Lower lobe of right lung (tissue), 2 donors: ENCODE measurements at regions not wholly inside any gene's neighbourhood (a gene's known extent, or its start where the extent isn't known, plus 50 kb on each side); places are given as distances from the start of the nearest gene placed in this dataset.

ENCODE experiments used
- ATAC-seq, 2 donors: fragments of 200-7000 bp; cut with Tn5 transposase; one replicate each; pipeline ENCODE4 v1.9.1; 2020 to 2022; ENCODE audit warnings: mild to moderate bottlenecking in 2 of 2, moderate library complexity in 2 of 2
- DNase-seq: peaks from one replicate; pipeline ENCODE4 v3.0.0-alpha.2; 2020
- H3K27ac ChIP-seq: fragments of 200-600 bp; one replicate; pipeline ENCODE4 v1.8.0; 2022
- H3K27me3 ChIP-seq: fragments of 200-600 bp; one replicate; pipeline ENCODE4 v1.8.0; 2022; ENCODE audit warnings: low read depth
- H3K36me3 ChIP-seq: fragments of 200-600 bp; one replicate; pipeline ENCODE4 v1.8.0; 2022; ENCODE audit warnings: mild to moderate bottlenecking
- H3K4me1 ChIP-seq: fragments of 200-600 bp; one replicate; pipeline ENCODE4 v1.8.0; 2022
- H3K4me3 ChIP-seq: fragments of 200-600 bp; one replicate; pipeline ENCODE4 v1.8.0; 2022; ENCODE audit warnings: mild to moderate bottlenecking
- H3K9me3 ChIP-seq: fragments of 200-600 bp; one replicate; pipeline ENCODE4 v1.8.0; 2022
- CTCF ChIP-seq: fragments of 200-600 bp; IDR thresholded peaks from one replicate; pipeline ENCODE4 v1.8.0; 2022; ENCODE audit warnings: antibody characterized with exemption, mild to moderate bottlenecking
- intact Hi-C: fragments of 100-400 bp; cut with DNase I; formaldehyde crosslinking; loops from one replicate; pipeline ENCODE4 v1.11.0; 2022
- donor health status: DM: no; HTN: yes; CAD: no; lungs with severe emphysema.

GRCh38 chr13:38518328-38518727 is 168.5 kb upstream of the FREM2 start:
- H3K4me3 ChIP-seq: no peak overlapping the region
- DNase-seq (no peak), ATAC-seq (no peak)
- TF ChIP-seq CTCF: no peak
- H3K4me1 ChIP-seq: no peaks in the 10 kb centered on the region
- no peaks in the 10 kb centered on the region for H3K27me3 ChIP-seq
- no peaks in the 10 kb centered on the region for H3K36me3 ChIP-seq
- intact Hi-C loops: no loop called here
- H3K9me3 ChIP-seq: no peaks in the 10 kb centered on the region
- no peak overlapping the region for H3K27ac ChIP-seq

- no peak for TF ChIP-seq CTCF
- Histone ChIP-seq H3K4me3 (no peak overlapping the region), H3K27ac (no peak overlapping the region), H3K36me3 (no peaks in the 10 kb centered on the region), H3K27me3 (no peaks in the 10 kb centered on the region), H3K9me3 (no peaks in the 10 kb centered on the region), H3K4me1 (no peaks in the 10 kb centered on the region)
- DNase-seq: no peak
- ATAC-seq: no peak
- intact Hi-C loops: no loop called here
Observed at GRCh38 chr13:38519229-38519911, 167.5 kb upstream of the FREM2 start.

- no peaks in the 10 kb centered on the region for H3K9me3 ChIP-seq
- H3K4me3 ChIP-seq: no peak overlapping the region
- no peaks in the 10 kb centered on the region for H3K36me3 ChIP-seq
- no peak overlapping the region for H3K27ac ChIP-seq
- no peak for DNase-seq
- intact Hi-C loops: no loop called here
- H3K27me3 ChIP-seq: no peaks in the 10 kb centered on the region
- H3K4me1 ChIP-seq: no peaks in the 10 kb centered on the region
- ATAC-seq: no peak
- TF ChIP-seq CTCF: no peak
Observed at GRCh38 chr13:38520041-38520440, 166.8 kb upstream of the FREM2 start.

- H3K9me3 ChIP-seq: no peaks in the 10 kb centered on the region
- no peak for TF ChIP-seq CTCF
Observed at GRCh38 chr13:38527140-38527539, 159.7 kb upstream of the FREM2 start.

GRCh38 chr13:38528986-38529385 is 157.9 kb upstream of the FREM2 start:
- Histone ChIP-seq H3K9me3 (no peaks in the 10 kb centered on the region), H3K4me1 (no peaks in the 10 kb centered on the region), H3K27ac (no peak overlapping the region), H3K36me3 (no peaks in the 10 kb centered on the region), H3K4me3 (no peak overlapping the region), H3K27me3 (no peaks in the 10 kb centered on the region)
- ATAC-seq: no peak
- intact Hi-C loops: no loop called here
- no peak for DNase-seq
- TF ChIP-seq CTCF: no peak

More at GRCh38 chr13:38527140-38527539, 159.7 kb upstream of the FREM2 start:
- H3K27ac ChIP-seq: no peak overlapping the region
- no peaks in the 10 kb centered on the region for H3K4me1 ChIP-seq
- no peaks in the 10 kb centered on the region for H3K36me3 ChIP-seq
- ATAC-seq: no peak
- no peak for DNase-seq
- H3K27me3 ChIP-seq: no peaks in the 10 kb centered on the region
- no peak overlapping the region for H3K4me3 ChIP-seq
- intact Hi-C loops: no loop called here
